HPDE6-E6E7 (cell line): ENCODE measurements at regions not wholly inside any gene's neighbourhood (a gene's known extent, or its start where the extent isn't known, plus 50 kb on each side); places are given as distances from the start of the nearest gene placed in this dataset.

Experiments used
- DNase-seq: peaks from one replicate; pipeline ENCODE4 v3.0.0; 2011; ENCODE audit warnings: missing footprints; ENCODE audit errors: extremely low spot score

- DNase-seq, result no peak
Observed at GRCh38 chr6:41470331-41471063, 75.7 kb upstream of the FOXP4 start.

DNA sequence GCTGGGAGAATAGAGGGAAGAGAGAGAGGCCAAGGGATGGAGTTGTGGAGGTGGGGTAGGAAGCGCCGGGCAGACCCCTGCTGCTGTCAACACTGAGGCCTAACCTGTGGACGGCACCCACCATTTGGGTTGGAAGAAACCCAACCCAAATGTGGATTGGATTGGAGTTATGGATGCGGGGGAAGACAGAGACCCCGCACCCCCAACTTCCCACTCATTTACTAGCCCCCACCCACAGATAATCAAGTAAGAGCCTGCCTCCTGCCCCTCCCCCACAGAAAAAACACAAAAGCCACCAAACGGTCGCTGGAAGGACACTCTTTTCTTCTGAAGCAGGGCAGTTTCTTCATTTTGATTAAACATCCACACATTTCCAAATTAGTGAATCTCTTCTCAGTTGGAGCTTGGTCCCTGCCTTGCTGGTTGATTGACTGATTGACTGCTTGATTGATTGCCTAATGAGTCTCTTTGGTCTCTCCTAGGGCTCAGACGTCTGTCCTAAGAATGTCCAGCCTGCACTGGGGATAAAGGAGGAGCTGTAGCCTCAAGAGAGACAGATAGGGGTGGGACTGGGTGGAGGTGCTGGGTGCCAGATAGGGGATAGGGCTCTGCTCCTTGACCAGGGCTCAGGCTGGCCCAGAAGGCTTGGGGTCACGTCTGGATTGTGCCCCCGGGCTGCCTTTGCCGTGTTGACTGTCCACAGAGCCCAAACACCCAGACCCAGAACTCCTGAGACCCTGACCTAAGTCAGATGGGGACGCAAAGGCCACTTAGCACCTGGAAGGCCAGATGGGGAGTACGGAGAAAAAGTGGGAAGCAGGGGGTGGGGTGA is 74.9 kb upstream of the FOXP4 start:
- no peak for DNase-seq

- DNase-seq, result no peak
Observed at GRCh38 chr6:41474213-41474933, 71.8 kb upstream of the FOXP4 start.

DNA sequence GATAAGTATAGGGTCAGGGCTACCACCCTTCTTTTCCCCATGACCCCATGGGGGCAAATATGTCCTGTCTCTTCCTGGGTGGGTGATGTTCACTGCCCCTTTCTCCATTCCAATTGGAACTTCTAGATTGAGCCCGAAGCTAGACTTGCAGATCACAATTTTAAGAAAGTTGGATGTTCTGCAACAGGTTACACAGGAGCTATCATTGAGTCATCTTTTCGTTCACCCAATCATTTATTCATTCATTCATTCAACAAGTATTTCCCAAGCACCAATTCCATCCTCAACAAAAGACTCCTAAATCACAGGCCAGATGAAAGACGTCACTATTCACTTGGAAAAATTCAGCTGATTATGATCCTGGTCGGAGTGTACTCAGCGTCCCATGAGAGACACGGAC is 71.0 kb upstream of the FOXP4 start:
- no peak for DNase-seq

DNA sequence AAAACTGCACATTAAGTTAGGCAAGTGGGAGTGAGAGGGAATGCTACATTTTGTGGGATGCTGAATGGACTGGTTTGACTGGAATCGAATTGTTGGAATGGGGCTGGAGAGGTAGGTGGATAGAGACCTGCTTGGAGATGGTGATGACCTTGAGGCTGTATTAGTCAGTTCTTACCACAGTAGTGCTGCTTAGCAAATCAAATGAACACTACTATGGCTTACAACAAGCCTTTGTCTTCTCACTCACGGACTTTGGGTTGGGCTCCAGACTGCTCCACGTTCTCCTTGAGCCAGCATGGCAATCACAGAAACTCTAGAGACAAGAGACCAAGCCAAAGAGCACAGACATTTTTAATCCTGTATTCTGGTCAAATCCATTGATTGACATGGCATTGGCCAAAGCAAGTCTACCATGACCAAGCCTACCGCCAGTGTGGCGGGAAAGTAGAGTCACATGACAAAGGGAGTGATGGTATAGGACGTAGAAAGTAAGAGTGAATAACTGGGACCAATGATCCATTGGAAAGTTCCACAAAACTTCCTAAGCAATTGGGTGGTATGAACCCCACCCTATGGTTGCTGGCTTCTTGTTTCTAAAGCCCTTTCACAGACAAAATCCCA is 70.3 kb upstream of the FOXP4 start:
- no peak for DNase-seq

DNA sequence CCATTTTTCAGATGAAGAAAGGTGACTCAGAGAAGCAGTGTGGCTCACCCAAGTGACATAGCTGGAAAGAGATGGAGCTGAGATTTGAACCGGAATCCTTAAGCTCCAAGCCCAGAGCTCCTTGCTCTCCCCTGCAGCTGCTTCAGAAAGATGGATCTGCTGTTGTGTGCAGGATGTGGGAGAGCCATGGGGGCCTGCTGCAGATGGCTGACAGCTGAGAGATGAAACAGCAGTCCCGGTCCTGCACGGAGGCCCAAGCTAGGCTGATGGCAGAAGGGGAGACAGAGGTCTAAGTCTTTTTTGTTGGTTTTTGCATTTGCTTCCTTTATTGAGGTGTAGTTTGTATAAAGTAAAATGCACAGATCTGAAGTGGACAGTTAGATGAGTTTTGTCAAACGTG is 69.8 kb upstream of the FOXP4 start:
- no peak for DNase-seq

DNA sequence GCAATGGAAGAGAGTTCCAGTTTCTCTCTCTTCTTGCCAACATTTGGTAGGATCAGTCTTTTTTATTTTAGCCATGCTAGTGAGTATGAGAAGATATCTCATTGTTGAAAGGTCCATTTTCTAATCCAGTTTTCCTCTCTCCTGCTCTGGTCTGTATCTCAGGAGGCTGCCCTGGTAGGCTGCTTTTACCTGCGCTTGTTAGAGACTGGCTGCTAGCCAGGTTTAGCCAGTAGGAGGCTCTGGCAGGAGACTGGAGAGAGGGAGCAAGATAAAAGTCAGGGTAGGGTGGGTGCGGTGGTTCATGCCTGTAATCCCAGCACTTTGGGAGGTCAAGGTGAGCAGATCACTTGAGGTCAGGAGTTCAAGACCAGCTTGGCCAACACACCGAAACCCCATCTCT is 68.6 kb upstream of the FOXP4 start:
- no peak for DNase-seq

DNA sequence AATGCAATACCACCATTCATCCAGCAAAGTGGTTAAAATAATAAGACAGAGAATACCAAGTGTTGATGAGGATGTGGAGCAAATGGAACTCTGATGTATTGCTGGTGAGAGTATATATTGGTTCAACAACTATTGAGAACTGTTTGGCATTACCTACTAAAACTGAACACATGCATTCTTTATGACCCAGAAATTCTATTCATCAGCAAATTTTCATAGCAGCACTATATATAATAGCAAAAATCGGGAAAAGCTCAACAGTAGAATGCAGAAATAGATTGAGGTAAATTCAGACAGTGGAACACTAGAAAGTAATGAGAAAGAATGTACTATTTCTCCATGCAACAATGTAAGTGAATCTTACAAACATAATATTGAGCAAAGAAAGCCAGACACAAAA is 62.2 kb upstream of the FOXP4 start:
- DNase-seq, result no peak

DNA sequence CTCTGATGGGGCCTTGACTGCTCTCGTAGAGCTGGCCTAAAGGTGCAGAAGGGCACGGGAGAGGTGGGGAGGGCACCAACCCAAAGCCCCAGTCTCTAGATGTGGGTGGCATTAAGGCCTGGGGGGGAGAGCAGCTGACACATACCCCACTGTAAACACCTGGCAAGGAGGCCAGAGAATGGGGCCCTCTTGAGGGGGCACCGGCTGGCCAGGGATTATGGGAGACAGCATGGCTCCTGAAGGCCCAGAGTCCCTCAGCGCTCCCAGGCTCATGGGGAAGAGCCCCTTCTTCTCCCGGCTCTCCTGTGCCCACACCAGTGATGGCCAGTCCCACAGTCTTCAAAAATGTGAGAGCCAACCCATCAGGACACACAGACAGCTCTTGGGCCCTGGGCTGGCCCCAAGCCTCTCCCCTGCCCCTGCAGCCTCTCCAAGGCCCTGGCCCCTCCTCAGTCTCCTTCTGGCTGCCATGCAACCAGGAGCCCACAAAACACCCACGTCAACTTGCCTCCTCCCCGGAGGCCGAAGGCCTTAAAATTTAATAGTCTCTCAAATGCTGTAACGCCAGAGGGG is 58.2 kb upstream of the FOXP4 start:
- no peak for DNase-seq

DNA sequence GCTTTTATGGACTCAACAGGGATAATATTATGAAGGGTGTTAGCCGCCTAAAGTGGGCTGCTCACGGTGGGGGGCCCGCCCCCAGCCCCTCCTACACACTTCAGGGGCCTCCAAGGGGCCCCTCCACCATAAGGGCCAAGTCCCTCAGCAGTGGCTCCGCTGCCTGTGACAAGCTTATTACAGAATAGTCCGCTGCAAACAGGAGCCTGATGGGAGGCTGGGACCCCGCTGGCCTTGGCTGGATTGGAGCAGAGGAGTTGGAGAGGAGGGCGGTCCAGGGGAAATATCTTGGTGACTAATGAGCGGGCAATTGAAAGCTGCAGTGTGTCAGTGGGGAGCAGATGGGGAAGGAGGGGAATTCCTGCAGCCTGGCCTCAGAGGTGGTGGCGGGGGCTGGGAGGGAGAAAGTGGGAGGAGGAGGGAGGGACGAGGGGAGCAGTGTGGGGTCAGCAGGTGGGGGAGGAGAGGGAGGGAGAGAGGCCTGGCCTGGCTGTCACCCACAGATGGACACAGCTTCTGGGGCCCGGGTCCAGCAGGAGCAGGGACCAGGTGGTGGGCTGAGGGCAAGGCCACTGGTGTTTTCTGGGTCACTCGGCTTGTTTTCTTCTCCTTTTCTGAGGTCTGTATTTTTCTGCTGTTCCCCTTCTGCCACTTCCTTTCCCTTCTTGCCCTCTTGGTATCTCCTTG is 57.6 kb upstream of the FOXP4 start:
- no peak for DNase-seq

GRCh38 chr6:41489120-41489851 is 56.9 kb upstream of the FOXP4 start:
- DNase-seq, result no peak

- DNase-seq, result no peak
Observed at GRCh38 chr6:41492261-41492891, 53.8 kb upstream of the FOXP4 start.

DNA sequence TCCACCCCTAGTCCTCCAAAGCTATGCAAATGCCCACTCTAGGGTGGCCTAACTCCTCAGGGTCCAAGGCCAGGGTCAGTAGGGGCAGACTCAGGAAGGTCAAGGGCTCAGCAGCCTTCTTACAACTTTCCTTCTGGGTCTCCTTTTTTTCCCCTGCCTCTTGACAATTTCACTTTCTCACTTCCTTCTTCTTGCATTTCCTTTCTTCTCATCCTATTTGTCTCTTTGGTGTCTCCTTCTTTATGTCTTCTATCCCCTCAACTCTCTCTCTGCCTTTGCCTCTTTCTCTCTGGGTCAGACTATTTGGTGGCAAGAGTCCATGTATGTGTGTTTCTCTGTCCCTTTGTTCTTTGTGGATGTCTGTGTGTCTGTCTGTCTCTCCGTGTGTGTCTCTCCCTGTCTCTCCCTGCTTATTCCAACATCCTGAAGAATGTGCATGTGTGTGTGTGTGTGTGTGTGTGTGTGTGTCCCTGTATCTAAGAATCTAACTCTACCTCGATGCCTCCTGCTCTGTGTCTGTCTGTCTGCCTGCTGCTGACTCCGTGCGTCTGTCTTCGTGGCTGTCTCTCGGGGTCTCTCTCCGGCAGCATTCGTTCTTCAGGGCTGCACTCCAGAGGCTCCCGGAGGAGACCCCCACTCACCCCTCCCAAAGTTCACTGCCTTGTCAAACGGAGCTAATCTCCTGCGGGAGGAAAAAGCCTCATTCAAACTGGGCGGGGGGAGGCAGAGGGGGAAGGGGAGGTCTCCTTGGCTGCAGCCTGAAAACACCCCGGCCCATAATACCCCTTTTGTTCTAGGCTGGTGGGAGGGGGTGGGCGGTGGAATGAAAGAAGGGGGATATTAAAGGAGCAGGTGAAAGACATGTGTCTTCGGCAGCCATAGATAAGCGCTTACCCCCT is 51.7 kb upstream of the FOXP4 start:
- no peak for DNase-seq
